Tibial nerve (tissue), 3 donors: ENCODE measurements at regions not wholly inside any gene's neighbourhood (a gene's known extent, or its start where the extent isn't known, plus 50 kb on each side); places are given as distances from the start of the nearest gene placed in this dataset.

ENCODE experiments used
- POLR2A ChIP-seq, 2 donors: fragments of 450-650 bp; IDR thresholded peaks; one replicate each; pipeline ENCODE4 v1.6.1; 2017; ENCODE audit warnings: antibody characterized with exemption in 2 of 2, mild to moderate bottlenecking in 2 of 2, moderate library complexity in 2 of 2
- TF ChIP-seq, protein P1 (sequence below), 5 experiments: fragments of 200-600 bp in 3 of 5; fragments of 450-650 bp in 2 of 5; sonication (generic) in 3 of 5; IDR thresholded peaks; one replicate each; pipeline ENCODE4 v1.5.1; 2016 to 2019; ENCODE audit warnings: antibody characterized with exemption in 5 of 5, mild to moderate bottlenecking in 3 of 5, moderate library complexity in 2 of 5

DNA sequence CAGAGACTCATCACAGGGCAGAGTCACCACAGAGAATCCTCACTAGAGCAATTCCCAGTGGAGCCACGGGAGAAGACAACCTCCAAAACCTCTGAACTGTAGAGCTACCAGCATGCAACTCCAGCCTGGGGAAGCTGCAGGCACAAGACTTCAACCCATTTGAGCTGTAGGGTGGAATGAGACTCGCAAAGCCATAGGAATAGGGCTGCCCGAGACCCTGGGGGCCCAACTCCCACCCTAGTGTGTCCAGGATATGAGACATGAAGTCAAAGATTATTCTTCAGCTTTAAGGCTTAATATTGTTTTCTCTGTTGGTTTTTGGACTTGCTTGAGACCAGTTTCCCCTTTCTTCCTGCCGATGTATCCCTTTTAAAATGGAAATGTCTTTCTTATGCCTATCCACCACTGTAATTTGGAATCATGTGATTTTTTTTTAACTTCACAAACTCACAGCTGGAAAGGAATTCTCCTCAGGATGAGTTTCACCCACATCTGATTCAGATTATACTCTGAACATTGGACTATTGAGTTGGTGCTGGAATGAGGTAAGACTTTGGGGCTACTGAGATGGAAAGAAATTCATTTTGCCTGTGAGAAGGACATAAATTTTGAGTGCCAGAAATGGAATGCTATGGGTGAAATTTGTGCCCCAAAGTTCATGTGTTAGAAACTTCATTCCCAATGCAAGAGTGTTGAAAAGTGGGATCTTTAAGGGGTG, 59.6 kb upstream of the ST6GALNAC5 start:
- TF ChIP-seq, protein P1, sequence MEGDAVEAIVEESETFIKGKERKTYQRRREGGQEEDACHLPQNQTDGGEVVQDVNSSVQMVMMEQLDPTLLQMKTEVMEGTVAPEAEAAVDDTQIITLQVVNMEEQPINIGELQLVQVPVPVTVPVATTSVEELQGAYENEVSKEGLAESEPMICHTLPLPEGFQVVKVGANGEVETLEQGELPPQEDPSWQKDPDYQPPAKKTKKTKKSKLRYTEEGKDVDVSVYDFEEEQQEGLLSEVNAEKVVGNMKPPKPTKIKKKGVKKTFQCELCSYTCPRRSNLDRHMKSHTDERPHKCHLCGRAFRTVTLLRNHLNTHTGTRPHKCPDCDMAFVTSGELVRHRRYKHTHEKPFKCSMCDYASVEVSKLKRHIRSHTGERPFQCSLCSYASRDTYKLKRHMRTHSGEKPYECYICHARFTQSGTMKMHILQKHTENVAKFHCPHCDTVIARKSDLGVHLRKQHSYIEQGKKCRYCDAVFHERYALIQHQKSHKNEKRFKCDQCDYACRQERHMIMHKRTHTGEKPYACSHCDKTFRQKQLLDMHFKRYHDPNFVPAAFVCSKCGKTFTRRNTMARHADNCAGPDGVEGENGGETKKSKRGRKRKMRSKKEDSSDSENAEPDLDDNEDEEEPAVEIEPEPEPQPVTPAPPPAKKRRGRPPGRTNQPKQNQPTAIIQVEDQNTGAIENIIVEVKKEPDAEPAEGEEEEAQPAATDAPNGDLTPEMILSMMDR (IDR thresholded peaks at IDR 0.05): no peak
- TF ChIP-seq POLR2A (IDR thresholded peaks at IDR 0.05): no peak
